ENCODE measurements at regions not wholly inside any gene's neighbourhood (a gene's known extent, or its start where the extent isn't known, plus 50 kb on each side); places are given as distances from the start of the nearest gene placed in this dataset.

DNA sequence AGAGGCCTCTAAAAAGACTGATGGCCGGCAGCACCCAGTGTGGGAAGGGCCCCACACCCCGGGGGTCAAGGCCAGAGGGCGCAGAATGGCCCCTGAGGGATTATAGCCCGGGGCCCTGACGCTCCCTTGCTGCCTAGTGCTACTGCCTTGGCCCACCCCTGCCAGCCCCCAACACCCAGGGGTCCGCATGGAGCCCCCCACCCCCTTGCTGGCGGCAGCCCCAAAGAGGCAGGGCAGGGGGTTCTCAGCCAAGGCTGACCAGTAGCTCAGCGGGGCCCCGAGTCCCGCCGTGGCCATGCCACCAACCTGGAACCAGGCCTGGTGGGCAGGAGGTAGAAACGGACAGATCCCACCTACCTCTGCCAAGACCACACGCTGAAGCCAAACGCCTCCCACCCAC lies 73.1 kb upstream of the FBRSL1 start:
- TF ChIP-seq, protein P1, sequence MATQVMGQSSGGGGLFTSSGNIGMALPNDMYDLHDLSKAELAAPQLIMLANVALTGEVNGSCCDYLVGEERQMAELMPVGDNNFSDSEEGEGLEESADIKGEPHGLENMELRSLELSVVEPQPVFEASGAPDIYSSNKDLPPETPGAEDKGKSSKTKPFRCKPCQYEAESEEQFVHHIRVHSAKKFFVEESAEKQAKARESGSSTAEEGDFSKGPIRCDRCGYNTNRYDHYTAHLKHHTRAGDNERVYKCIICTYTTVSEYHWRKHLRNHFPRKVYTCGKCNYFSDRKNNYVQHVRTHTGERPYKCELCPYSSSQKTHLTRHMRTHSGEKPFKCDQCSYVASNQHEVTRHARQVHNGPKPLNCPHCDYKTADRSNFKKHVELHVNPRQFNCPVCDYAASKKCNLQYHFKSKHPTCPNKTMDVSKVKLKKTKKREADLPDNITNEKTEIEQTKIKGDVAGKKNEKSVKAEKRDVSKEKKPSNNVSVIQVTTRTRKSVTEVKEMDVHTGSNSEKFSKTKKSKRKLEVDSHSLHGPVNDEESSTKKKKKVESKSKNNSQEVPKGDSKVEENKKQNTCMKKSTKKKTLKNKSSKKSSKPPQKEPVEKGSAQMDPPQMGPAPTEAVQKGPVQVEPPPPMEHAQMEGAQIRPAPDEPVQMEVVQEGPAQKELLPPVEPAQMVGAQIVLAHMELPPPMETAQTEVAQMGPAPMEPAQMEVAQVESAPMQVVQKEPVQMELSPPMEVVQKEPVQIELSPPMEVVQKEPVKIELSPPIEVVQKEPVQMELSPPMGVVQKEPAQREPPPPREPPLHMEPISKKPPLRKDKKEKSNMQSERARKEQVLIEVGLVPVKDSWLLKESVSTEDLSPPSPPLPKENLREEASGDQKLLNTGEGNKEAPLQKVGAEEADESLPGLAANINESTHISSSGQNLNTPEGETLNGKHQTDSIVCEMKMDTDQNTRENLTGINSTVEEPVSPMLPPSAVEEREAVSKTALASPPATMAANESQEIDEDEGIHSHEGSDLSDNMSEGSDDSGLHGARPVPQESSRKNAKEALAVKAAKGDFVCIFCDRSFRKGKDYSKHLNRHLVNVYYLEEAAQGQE (IDR thresholded peaks at IDR 0.05; ENCODE audit: insufficient read depth in 1 of 2, low read depth in 2 of 2, low read length in 2 of 2): no peak
- TF ChIP-seq POLR2AphosphoS5 (IDR thresholded peaks at IDR 0.05; ENCODE audit: low read depth, low read length) (no peak), FOXP2 (optimal IDR thresholded peaks at IDR 0.05; ENCODE audit: borderline replicate concordance, extremely low read depth, extremely low read length, insufficient read depth) (no peak), SIN3A (IDR thresholded peaks at IDR 0.05; ENCODE audit: borderline replicate concordance, insufficient read depth, low read length) (no peak), TAF1 (IDR thresholded peaks at IDR 0.05; ENCODE audit: borderline replicate concordance, insufficient read depth, low read length) (no peak)

DNA sequence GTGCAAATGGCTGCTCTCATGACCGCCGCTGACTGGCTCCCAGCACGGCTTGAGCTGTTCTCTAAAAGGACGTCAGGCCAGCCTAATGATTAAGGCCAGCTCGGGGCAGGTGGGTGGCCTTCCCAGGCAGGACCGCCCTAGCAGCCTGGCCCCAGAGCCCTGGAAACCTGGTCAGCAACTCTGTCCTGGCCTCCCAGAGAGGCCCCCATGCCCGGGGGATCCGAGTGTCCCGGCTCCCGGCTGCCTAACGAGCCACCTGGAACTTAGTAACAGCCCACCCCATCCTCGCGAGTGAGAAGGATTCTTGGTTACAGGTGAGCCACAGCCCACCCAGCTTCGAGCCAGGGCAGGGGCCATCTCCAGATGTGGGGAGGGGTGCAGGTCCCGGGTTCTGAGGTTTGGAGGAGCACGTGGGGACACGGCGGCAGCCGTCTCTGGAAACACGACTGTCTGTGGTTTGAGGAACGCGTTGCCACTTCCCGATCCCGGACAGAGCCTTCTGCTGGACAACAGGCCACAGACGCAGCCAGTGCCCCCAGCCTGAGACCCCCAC lies 73.8 kb upstream of the FBRSL1 start:
- TF ChIP-seq POLR2AphosphoS5 (IDR thresholded peaks at IDR 0.05; ENCODE audit: low read depth, low read length) (no peak), SIN3A (IDR thresholded peaks at IDR 0.05; ENCODE audit: borderline replicate concordance, insufficient read depth, low read length) (no peak), TAF1 (IDR thresholded peaks at IDR 0.05; ENCODE audit: borderline replicate concordance, insufficient read depth, low read length) (no peak), FOXP2 (optimal IDR thresholded peaks at IDR 0.05; ENCODE audit: borderline replicate concordance, extremely low read depth, extremely low read length, insufficient read depth) (no peak)
- TF ChIP-seq, protein P1 (IDR thresholded peaks at IDR 0.05; ENCODE audit: insufficient read depth in 1 of 2, low read depth in 2 of 2, low read length in 2 of 2): no peak

- TF ChIP-seq SIN3A (IDR thresholded peaks at IDR 0.05; ENCODE audit: borderline replicate concordance, insufficient read depth, low read length) (no peak), FOXP2 (optimal IDR thresholded peaks at IDR 0.05; ENCODE audit: borderline replicate concordance, extremely low read depth, extremely low read length, insufficient read depth) (no peak), TAF1 (IDR thresholded peaks at IDR 0.05; ENCODE audit: borderline replicate concordance, insufficient read depth, low read length) (no peak), POLR2AphosphoS5 (IDR thresholded peaks at IDR 0.05; ENCODE audit: low read depth, low read length) (no peak)
- TF ChIP-seq, protein P1 (IDR thresholded peaks at IDR 0.05; ENCODE audit: insufficient read depth in 1 of 2, low read depth in 2 of 2, low read length in 2 of 2): no peak
Measured at GRCh38 chr12:132415327-132416120, 74.4 kb upstream of the FBRSL1 start.

DNA sequence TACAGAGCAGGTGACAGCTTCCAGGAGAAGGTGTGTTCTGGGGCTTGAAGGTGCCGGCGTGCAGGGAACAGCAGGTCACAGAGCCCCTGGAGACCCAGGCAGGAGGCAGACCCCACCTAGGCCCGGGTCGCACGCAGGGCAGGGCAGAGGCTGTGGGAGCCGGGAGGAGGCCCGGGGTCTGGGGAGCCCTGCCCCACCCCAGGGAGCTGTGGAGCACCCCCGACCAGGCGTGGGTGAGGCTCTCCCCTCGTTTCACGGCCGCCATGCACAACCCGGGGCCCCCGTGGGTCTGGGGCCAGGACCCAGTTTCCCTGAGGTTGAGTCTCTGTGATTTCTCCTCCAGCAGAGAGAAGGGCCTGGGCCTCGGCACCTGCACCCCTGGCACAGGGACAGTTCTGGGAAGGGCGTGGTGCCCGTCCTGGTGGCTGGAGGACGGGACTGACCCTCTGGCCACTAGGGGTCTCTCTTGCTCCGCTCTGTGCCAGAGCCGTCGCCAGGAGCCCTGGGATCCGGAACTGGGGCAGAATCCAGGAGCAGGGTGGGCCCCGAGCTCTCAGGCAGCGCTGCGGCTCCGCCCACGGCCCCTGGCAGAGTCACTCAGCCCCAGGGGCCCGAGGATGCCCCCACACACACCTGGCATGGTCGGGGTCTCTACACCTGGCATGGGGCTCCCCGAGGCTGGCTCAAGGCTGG lies 75.2 kb upstream of the FBRSL1 start:
- TF ChIP-seq FOXP2 (optimal IDR thresholded peaks at IDR 0.05; ENCODE audit: borderline replicate concordance, extremely low read depth, extremely low read length, insufficient read depth) (no peak), TAF1 (IDR thresholded peaks at IDR 0.05; ENCODE audit: borderline replicate concordance, insufficient read depth, low read length) (no peak), POLR2AphosphoS5 (IDR thresholded peaks at IDR 0.05; ENCODE audit: low read depth, low read length) (no peak), SIN3A (IDR thresholded peaks at IDR 0.05; ENCODE audit: borderline replicate concordance, insufficient read depth, low read length) (no peak)
- TF ChIP-seq, protein P1 (IDR thresholded peaks at IDR 0.05; ENCODE audit: insufficient read depth in 1 of 2, low read depth in 2 of 2, low read length in 2 of 2): no peak
